ENCODE measurements at regions not wholly inside any gene's neighbourhood (a gene's known extent, or its start where the extent isn't known, plus 50 kb on each side); places are given as distances from the start of the nearest gene placed in this dataset.

- no peak for TF ChIP-seq CTCF (IDR thresholded peaks at IDR 0.05)
- TF ChIP-seq POLR2A (IDR thresholded peaks at IDR 0.05): no peak
Measured at GRCh38 chr14:34931206-34931605, 51.6 kb upstream of the SRP54 start.
